ENCODE measurements at regions not wholly inside any gene's neighbourhood (a gene's known extent, or its start where the extent isn't known, plus 50 kb on each side); places are given as distances from the start of the nearest gene placed in this dataset.

DNA sequence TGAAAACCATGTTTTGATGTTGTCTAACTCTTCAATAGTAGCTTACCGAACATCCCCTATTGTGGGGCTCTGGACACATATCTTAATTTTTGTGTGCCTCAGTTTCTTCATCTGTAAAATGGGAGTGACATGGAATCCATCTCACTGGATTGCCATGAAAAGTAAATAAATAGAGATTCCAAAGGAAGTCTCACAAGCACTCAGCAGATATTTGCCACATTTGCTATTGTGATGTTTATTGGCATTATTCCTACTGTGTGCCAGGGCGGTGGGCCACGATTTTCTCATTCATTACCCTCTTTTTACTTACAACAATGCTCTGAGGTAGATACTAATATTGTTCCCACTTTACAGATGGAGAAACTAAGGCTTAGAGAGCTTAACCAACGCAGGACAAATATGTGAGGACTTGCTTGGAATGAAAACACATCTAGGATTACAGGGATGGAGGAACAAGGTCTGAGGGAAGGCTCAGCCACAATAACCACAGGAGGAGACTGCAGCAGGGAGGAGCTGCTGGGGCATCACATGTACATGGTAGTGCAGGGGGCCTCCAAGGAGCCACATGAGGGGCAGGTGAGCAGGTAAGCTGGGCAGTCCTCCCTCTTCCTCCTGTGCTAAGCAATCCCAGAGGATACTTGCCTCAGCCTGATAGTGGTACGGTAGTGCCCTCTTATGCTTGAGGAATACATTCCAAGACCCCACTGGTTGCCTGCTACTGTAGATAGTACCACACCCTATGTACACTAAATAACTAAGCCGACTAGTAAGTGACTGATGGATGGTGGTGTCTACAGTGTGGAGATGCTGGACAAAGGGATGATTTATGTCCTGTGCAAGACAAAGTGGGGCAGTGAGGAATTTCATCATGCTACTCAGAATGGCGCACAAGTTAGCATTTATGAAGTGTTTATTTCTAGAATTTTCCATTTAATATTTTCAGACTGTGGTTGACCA, 176.9 kb downstream of the FOXA2 start:
- H3K14ac ChIP-seq (ENCODE audit: insufficient read depth, low read length), result no peak overlapping the region
- Mint-ChIP-seq H3K9me3 (no peaks in the 10 kb centered on the region), H3K27me3 (ENCODE audit: low read depth) (peaks cover 49% of the 10 kb centered on the region), H3K4me1 (peaks cover 22 to 25% of the 10 kb centered on the region in 2 experiments), H3K4me3 (no peak overlapping the region), H3K36me3 (ENCODE audit: insufficient read depth in 1 of 3, low read depth in 3 of 3) (no peaks in the 10 kb centered on the region), H3K27ac (no peak overlapping the region)
- H2AFZ ChIP-seq (ENCODE audit: low read length), result no peak overlapping the region
- H3K23ac ChIP-seq (ENCODE audit: insufficient read length, low read depth, low read length), result no peak overlapping the region
- H3K4me1 ChIP-seq (ENCODE audit: insufficient read depth, low read length), result peaks cover 5% of the 10 kb centered on the region; the same call in 1 of the 2 replicates
- H3K9ac ChIP-seq (ENCODE audit: extremely low read depth, insufficient read length, low read length), result no peak overlapping the region
- H3T11ph ChIP-seq (ENCODE audit: low read length), result no peak overlapping the region
- no peak overlapping the region for H2BK5ac ChIP-seq (ENCODE audit: insufficient read length, low read length)
- H4K20me1 ChIP-seq (ENCODE audit: control insufficient read depth, insufficient read depth, insufficient read length), result no peaks in the 10 kb centered on the region
- no peak overlapping the region for H2BK15ac ChIP-seq (ENCODE audit: low read depth, low read length)
- no peak overlapping the region for H2BK12ac ChIP-seq (ENCODE audit: insufficient read length, low read depth, low read length)
- no peaks in the 10 kb centered on the region for H3K9me3 ChIP-seq (ENCODE audit: control insufficient read depth, low read depth, low read length)
- no peaks in the 10 kb centered on the region for H3K79me1 ChIP-seq (ENCODE audit: insufficient read depth, low read depth, low read length, poor library complexity, severe bottlenecking)
- H3K56ac ChIP-seq (ENCODE audit: insufficient read length, low read depth, low read length), result no peak overlapping the region
- H3K79me2 ChIP-seq (ENCODE audit: insufficient read depth, low read length), result no peaks in the 10 kb centered on the region
- no peak overlapping the region for H3K4ac ChIP-seq (ENCODE audit: low read depth, low read length)
- H4K8ac ChIP-seq (replicated peaks; ENCODE audit: insufficient read length, low read depth, low read length), result no peak overlapping the region
- DNase-seq, result no peak
- H3K23me2 ChIP-seq (ENCODE audit: insufficient read length, low read depth, low read length, poor library complexity, severe bottlenecking), result no peaks in the 10 kb centered on the region
- no peak overlapping the region for H3K4me2 ChIP-seq (ENCODE audit: insufficient read depth, insufficient read length, low read length)
- H2BK20ac ChIP-seq (ENCODE audit: low read depth, low read length, poor library complexity, severe bottlenecking), result no peak overlapping the region
- H2BK120ac ChIP-seq (ENCODE audit: low read depth, low read length, poor library complexity, severe bottlenecking), result no peak overlapping the region
- no peak overlapping the region for H2AK5ac ChIP-seq (ENCODE audit: insufficient read length, low read length)
- H4K91ac ChIP-seq (ENCODE audit: insufficient read length, low read depth, low read length), result no peak overlapping the region
- no peak overlapping the region for H3K18ac ChIP-seq (ENCODE audit: insufficient read length, low read depth, low read length)
- H3K27me3 ChIP-seq (ENCODE audit: insufficient read depth, low read length), result no peaks in the 10 kb centered on the region
- TF ChIP-seq, protein P1, sequence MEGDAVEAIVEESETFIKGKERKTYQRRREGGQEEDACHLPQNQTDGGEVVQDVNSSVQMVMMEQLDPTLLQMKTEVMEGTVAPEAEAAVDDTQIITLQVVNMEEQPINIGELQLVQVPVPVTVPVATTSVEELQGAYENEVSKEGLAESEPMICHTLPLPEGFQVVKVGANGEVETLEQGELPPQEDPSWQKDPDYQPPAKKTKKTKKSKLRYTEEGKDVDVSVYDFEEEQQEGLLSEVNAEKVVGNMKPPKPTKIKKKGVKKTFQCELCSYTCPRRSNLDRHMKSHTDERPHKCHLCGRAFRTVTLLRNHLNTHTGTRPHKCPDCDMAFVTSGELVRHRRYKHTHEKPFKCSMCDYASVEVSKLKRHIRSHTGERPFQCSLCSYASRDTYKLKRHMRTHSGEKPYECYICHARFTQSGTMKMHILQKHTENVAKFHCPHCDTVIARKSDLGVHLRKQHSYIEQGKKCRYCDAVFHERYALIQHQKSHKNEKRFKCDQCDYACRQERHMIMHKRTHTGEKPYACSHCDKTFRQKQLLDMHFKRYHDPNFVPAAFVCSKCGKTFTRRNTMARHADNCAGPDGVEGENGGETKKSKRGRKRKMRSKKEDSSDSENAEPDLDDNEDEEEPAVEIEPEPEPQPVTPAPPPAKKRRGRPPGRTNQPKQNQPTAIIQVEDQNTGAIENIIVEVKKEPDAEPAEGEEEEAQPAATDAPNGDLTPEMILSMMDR (conservative IDR thresholded peaks at IDR 0.05), result no peak
- no peak overlapping the region for H4K5ac ChIP-seq (ENCODE audit: insufficient read length, low read depth, low read length)
- no CpG with 5 or more reads among the region's 7 CpGs for WGBS (ENCODE audit: extremely low coverage, insufficient read length, low lambda C conversion rate)
- no peak overlapping the region for H3K27ac ChIP-seq (ENCODE audit: insufficient read length, low read depth, low read length)

All from H9 (cell line).